Eye (tissue), 1 donor: ENCODE measurements at regions not wholly inside any gene's neighbourhood (a gene's known extent, or its start where the extent isn't known, plus 50 kb on each side); places are given as distances from the start of the nearest gene placed in this dataset.
"Not testable (repeated sequence)": the region's sequence is repeated elsewhere in the genome, so short reads cannot be mapped to it uniquely, and the experiment has no call there.

Source experiments
- DNase-seq: peaks from one replicate; pipeline ENCODE4 v3.0.0-alpha.2; 2015

DNA sequence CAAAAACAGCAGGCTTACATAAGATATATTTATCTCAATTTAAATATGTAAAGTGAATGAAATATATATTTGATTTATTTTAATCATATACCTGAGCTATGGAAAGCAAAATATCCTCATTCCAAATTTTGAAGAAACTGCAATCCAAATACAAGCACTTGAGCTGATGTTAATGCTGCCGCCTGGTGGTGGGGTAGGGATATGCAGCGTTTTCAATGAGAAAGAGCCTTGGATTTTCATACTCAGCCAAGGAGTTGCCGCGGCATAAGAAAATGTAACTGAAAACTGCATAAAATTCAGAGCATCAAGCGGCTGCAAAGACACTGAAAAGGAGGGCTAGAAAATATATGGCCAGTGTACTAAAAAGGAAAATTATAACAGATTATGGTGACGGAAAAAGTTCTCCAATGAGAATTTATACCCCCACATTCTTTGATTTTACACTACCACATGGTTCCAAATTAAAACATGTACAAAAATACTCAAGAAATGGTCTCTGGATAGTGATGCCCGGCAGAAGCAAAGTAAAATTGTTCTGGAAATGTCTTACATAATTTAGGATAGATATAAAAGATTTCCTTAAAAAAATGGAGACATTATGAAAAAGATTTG, 660.3 kb upstream of the PITX2 start:
- peak; percentile 59 for DNase-seq

DNA sequence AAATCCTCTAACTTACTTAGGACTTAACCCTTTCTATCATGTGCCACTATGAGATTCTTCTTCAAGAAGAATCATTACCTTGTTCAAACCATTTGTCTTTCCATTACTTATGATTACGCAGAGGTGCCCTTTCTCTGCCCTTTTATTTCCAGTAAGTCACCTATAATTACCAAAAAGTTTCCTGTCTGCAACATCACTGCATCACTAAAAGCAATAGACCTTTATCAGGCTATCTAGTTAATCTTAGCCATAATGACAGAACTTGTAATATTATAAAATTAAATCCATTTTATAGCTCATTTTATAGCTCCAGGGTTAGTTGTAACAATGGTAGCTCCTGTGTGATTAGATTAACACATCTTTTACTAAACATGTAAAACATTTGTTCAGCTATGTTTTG, 673.6 kb upstream of the PITX2 start:
- DNase-seq = no peak

DNA sequence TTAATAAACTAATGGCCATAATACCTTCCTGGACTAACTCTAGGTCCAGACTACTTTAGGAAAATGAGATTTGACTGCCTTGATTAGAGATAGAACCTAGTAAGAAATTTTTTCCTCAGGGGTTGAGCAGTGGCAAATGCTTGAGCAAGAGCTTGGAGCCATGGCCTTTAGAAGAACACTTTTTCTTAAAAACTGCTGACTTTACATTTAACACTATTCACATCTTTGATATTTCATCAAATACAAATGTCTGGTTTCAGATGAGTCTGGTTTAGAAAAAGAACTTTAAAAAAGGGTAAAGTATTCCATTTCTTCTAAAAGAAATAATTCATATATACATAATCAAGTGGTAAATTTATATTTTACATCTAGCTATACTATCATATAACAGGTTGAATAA, 680.9 kb upstream of the PITX2 start:
- no peak for DNase-seq

DNA sequence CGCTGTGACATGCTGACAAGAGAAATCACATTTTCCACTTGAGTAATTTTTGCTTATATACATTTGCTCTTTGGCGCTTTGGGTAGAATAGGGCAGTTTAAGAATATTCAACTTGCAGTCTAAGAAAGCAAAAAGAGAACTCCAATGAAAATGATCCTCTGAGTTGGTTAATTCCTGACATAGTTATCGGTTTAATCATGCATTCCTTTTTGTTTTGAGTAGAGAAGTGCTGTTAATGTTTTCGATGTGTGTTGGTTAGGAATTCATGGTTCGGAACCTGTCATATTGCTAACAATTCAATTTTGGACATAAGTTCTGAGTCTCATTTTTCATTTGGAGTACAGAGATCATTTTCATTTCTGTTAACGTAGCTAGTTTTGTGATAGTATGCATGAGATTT, 700.6 kb upstream of the PITX2 start:
- DNase-seq = peak; percentile 42

DNA sequence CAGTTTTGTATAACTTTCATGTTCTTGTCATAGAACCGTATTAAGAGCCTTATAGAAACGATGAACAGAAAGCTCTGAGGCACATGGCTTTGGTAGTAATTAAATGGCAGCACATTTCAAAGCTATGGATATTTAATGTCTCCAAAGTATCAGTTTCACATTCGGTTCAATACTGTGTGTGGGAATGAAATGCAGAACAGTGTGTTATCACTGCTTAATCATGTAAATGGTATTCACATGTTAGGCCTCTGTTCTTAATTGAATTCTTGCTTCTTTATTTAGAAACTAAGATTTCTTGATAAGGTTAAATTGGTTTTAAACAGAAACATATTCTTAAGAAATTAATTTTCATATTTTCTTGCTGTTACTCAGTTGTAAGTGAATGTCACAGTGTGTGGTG, 701.0 kb upstream of the PITX2 start:
- no peak for DNase-seq

DNA sequence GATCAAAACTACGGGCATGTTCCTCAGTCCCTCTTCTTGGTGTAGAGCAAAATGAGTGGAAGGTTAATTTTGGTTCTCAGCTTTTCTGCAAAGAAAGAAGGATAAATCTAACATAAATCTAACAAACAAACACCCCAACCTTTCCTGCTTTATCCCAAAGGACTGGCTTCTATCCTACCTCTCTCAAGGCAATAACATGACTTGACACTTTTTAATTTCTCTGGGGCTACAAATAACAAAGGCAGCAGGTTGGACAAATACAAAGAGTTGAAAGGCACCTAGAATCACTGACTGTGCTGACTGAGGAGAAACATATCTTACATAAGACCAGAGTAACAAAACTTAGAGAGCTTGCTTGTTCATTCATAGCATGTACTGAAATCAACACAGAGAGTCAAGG, 703.6 kb upstream of the PITX2 start:
- no peak for DNase-seq

DNA sequence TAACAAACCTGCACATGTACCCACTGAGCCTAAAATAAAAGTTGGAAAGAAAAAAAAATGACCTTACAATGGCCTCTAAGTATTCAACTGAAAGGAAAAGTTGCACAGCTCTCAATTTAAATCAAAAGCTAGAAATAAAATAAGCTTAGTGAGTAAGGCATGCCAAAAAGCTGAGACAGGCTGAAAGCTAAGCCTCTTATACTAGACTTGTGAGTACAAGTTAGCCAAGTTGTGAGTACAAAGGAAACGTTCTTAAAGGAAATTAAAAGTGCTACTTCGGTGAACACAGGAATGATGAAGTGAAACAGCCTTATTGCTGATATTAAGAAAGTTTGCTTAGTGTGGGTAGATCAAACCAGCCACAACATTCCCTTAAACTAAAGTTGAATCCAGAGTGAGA, 707.9 kb upstream of the PITX2 start:
- peak; percentile 24 for DNase-seq

DNA sequence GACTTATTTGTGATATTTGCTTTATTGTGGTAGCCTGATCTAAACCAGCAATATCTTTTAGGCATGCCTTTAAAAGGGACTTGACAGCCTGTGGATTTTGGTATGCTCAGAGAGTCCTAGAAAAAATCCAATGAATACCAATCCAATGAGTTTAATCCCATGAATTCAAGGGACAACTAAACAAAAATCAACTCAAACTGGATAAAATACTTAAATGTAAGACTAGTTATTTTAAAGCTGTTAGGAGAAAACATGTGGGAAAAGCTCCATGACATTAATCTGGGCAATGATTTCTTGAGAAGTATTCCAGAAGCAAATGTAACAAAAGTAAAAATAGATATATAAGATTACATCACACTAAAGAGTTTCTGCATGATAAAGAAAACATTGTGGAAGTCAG, 711.5 kb upstream of the PITX2 start:
- DNase-seq = no peak

DNA sequence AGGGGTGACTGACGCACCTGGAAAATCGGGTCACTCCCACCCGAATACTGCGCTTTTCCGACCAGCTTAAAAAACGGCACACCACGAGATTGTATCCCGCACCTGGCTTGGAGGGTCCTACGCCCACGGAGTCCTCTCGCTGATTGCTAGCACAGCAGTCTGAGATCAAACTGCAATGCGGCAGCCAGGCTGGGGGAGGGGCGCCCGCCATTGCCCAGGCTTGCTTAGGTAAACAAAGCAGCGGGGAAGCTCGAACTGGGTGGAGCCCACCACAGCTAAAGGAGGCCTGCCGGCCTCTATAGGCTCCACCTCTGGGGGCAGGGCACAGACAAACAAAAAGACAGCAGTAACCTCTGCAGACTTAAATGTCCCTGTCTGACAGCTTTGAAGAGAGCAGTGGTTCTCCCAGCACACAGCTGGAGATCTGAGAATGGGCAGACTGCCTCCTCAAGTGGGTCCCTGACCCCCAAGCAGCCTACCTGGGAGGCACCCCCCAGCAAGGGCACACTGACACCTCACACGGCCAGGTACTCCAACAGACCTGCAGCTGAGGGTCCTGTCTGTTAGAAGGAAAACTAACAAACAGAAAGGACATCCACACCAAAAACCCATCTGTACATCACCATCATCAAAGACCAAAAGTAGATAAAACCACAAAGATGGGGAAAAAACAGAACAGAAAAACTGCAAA, 714.5 kb upstream of the PITX2 start:
- DNase-seq = not testable (repeated sequence)

DNA sequence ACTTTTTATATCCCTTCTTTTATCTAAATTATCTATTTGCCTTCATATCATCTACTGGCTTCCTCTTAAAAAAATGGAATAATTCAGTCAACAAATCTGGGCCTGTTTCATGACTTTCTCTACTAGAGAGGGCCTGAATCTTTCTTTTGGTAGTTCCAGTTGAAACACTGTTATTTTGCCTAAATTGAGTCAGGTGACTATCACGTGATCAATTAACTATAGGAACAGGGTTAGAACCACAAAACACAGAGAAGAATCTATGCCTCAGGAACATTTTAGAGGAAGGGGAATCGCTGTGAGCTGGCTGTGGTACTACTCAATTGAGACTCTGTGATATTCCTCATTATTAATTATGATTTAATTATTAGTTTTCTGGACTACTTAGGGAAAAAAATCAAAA, 736.7 kb upstream of the PITX2 start:
- DNase-seq = no peak

DNA sequence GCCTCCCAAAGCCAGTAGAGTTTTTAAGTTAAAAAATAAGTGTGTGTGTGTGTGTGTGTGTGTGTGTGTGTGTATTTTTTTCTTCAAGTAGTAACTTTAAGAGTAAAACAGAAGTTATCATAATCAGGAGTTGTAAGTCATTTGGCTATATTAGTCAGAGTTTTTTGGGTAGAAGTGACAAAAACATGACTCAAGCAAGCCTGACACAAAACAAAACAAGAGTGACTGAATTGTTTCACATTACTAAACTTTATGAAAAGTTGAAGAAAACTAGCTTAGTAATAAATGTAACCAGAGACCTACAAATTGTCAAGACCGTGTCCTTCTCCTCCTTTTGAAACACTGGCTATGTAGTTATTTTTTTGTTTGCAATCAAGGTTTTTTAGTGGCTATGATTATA, 738.0 kb upstream of the PITX2 start:
- DNase-seq = no peak

DNA sequence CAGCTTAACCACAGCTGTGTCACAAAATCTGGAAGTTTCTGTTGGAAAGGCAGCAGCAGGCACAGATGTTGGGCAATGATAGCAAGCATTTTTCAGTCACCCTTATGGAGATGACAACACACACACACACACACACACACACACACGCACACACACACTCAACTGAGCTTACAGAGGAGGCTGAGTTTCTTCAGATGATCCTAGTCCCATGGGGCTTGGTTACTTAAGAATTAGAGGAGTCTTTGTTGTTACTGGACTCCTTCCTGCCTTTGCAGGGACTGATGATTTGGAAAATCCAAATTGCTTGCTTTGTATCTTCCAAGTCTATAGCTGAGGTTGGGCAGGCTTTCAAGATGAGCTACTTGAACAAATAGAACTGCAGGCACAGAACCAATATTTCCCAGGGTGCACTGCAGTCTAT, 740.1 kb upstream of the PITX2 start:
- DNase-seq = peak; percentile 36

DNA sequence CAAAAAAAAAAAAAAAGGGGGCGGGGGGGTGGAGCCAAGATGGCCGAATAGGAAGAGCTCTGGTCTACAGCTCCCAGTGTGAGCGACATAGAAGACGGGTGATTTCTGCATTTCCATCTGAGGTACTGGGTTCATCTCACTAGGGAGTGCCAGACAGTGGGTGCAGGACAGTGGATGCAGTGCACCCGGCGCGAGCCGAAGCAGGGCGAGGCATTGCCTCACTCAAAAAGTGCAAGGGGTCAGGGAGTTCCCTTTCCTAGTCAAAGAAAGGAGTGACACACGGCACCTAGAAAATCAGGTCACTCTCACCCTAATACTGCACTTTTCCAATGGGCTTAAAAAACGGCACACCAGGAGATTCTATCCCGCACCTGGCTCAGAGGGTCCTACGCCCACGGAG, 755.0 kb upstream of the PITX2 start:
- DNase-seq = not testable (repeated sequence)

DNA sequence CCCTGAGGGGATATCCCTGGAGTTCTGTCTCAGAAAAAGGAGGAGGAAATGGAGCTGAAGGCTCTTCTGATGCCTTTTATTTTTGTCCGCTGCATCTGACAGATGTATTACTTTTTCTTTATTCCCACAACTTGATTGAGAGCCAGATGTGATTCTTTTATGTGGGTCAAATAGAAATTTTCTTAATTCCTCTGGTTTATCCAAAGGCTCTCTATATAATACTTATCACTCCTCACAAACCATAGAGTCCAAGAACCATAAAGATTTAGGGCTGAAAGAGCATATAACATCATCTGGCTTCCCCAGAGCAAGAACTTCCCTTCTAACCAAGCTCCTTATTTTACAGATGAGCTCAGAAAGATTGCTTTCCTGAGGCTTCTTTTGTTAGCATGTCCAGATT, 756.7 kb upstream of the FAM241A start:
- no peak for DNase-seq

DNA sequence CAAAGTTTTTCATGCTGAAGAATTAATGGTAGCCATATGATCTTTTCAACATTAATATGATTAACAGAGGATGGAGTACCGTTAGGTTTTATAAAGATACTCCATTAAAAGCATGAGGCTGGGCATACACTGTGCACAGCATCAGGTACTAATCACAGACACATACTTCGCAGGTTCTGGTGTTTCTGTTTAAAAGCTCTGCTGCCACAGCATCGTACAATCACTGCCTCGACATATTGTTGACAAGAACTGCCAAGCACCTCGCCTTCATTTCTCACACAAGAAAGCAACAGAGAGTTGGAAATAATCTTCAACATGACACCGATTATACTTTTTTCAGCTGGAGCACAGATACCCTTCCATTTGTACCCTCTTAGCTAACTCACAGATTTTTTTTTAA, 753.4 kb upstream of the FAM241A start:
- no peak for DNase-seq

DNA sequence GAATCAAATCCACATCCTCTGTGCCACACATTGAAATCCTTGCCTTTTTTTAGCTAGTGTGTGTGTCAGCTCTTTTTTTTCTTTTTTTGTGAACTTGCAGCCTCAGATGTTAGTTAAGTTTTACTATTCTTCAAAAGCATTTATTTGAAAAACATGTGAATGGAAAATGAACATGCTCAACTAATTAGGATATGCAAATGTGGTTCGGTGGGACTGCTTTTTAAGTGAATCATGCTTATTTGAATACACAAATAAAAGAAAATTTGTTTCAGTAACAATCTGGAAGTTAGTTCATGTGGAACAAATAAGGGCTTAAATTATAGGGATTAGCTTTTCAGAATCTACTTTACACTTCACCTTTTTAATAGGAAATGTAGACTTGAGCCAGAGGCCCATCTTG, 751.5 kb upstream of the FAM241A start:
- no peak for DNase-seq

DNA sequence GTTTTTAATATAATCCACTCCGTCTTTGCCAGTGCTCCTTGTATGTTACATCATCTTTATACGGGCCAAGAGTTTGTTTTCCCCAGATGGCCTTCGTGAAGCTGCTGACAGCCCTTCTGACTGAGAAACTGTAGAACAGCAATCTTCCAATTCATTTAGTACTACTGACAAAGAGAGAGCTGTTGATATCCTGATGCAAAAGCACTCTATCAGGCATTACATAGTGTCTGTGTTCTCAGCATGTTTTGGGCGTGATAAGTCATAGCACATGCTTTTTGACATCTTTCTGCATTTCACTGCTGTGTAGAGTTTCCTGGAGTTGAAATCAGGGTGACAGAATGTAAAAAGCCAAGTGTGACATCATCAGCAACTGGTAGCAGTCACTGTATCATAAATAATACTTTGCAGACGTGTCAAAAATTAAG, 746.3 kb upstream of the FAM241A start:
- peak; percentile 70 for DNase-seq

DNA sequence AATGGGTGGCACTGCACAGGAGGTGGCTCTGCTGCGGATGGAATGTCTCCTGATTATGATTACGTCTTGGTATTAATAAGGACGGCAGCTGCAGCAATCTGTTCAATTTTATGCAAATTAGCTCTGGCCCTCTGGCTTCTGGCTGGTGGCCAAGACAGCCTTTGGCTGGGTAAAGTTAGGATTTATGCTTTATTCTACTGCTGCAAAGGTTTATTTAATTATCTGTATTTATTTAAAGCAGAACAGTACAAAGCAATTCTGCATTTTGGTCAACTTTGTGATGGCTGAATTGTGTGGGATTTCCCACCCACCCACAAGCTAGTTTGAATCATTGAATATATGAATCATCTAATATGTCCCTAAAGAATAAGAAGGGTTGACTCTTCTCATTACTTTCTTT, 745.6 kb upstream of the FAM241A start:
- DNase-seq = peak; percentile 54

DNA sequence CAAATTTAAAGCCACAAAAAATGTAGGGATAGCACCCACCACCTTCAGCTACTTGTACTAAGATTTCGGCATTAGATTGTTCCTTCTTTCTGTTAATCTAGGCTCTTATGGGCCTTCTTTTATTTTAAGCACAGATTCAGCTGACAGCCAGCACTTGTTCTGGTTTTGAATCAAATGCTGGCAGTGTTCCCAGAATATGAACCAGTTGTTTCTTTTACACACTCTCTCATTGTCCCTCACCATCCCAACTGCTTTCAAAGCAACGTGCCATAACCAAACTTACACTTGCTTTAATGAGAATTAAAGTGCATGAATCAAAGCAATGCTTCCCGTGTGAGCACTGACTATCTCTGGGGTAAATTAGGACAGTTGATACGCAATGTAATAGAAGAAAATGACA, 744.5 kb upstream of the FAM241A start:
- DNase-seq = peak; percentile 77

DNA sequence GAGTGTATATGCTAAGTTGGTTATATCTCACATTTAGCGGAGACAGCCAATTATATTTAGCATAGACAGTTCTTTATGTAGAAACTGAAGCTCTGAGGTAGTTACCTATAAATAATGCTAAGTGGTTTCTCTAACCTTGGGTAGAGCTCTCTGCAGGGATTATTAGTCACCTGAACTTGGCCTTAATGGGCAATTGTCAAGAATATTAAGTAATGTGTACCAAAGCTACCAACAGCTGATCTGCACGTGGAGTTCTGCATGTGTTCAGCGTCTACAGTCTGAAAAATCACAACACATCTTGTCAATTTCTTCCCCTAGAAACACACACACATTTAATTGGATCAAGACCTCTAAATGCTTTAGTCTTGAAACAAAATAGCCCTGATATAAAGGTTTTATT, 740.6 kb upstream of the FAM241A start:
- no peak for DNase-seq

DNA sequence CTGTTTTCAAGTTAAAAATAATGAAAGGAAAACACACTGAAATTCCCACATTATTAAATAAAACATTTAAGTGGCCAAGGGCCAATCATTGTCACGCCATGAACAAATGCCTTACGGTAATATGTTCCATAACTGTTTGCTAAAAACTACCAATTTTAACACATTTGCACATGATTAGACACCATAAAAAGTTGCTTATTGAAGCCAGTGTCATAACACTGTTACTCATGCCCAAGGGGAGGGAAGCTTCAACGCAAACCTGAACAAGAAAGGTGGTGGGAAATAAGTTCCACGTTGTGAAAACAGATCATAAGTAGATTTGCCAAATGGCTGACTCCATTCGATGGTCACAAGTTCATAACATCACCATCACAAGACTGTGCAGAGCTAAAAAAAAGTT, 739.3 kb upstream of the FAM241A start:
- DNase-seq = peak; percentile 54

DNA sequence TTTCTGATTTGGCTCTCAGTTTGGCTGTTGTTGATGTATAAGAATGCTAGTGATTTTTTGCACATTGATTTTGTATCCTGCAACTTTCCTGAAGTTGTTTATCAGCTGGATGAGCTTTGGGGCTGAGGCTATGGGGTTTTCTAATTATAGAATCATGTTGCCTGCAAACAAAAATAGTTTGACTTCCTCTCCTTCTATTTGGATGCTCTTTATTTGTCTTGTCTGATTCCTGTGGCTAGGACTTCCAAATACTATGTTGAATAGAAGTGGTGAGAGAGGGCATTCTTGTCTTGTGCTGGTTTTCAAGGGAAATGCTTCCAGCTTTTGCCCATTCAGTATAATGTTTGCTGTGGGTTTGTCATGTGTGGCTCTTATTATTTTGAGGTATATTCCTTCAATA, 734.7 kb upstream of the FAM241A start:
- DNase-seq = no peak

DNA sequence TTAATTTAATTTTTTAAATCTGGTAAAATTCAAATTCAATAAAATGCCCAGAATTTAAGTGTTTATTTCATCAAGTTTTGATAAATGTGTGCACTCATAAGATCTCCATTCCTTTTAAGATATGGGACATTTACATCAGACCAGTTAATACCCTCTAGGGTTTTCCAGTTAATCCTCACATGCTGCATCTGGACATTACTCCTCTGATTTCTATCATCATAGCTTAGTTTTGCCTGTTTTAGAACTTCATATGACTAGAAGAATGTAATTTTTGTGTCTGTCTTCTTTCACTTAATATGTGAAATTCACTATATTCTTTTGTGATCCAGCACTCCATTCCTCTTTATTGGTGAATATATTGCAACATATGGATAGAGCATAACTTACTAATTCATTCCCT, 727.7 kb upstream of the FAM241A start:
- DNase-seq = no peak

DNA sequence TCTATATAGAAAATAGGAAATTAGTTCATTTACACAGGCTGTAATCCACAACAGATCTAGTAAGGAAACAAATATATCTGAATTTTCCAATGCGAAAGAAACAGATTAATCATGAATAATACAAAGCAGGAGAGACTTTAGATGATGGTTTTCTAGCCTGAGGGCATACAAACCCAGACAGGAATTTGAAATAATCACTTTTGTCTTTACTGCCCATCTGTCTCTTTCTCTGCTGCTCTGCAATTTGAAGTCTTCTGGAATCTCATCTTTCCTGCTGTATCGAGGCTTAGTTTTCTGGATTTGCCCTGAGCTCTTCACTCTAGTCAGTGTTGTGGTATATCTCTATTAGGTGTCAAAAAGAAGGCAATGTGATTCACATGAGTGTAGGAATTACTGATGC, 711.8 kb upstream of the FAM241A start:
- peak; percentile 53 for DNase-seq

DNA sequence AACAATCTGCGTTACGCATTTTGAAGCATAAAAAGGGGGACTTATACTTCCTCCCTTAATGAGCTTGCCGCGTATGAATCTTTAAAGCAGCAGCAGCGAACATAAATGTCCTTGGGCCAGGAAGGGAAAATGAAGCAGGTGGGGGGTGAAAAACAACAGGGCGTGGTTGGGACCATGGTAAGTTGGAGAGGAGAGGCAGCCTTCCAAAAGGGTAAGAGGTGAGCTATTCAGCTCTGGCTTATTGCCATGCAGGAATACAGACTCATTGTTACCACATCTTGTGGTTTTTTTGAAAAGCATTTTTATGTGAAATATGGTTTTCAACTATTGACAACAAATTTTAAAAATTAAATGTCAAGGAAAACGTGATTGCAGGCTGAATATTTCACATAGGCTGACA, 710.7 kb upstream of the FAM241A start:
- DNase-seq = no peak
